Endodermal cell (in vitro differentiated cells): ENCODE measurements at regions not wholly inside any gene's neighbourhood (a gene's known extent, or its start where the extent isn't known, plus 50 kb on each side); places are given as distances from the start of the nearest gene placed in this dataset.

ENCODE experiments used
- DNase-seq: peaks from one replicate; pipeline ENCODE4 v3.0.0-alpha.2; 2017
- H3K27ac ChIP-seq: 2 replicates; pipeline ENCODE4 v1.5.1; 2013; ENCODE audit warnings: mild to moderate bottlenecking, low read depth, low read length, moderate library complexity
- H3K27me3 ChIP-seq: 2 replicates; pipeline ENCODE4 v1.6.1; 2013; ENCODE audit warnings: mild to moderate bottlenecking, low read length, moderate library complexity; ENCODE audit not compliant: insufficient read depth, control insufficient read depth, poor library complexity, severe bottlenecking
- H3K36me3 ChIP-seq: 2 replicates; pipeline ENCODE4 v1.7.0; 2013; ENCODE audit warnings: mild to moderate bottlenecking, low read length, moderate library complexity; ENCODE audit not compliant: control insufficient read depth, insufficient read depth
- H3K4me1 ChIP-seq: one replicate; pipeline ENCODE4 v1.7.0; 2013; ENCODE audit warnings: low read length; ENCODE audit not compliant: control insufficient read depth, insufficient read depth
- H3K4me3 ChIP-seq: 2 replicates; pipeline ENCODE4 v1.5.1; 2013; ENCODE audit warnings: mild to moderate bottlenecking, low read length, moderate library complexity
- H3K9ac ChIP-seq: 2 replicates; pipeline ENCODE4 v1.6.1; 2013; ENCODE audit warnings: mild to moderate bottlenecking, low read length, moderate library complexity; ENCODE audit not compliant: poor library complexity, severe bottlenecking; ENCODE audit errors: extremely low read depth
- H3K9me3 ChIP-seq: 2 replicates; pipeline ENCODE4 v1.6.1; 2013; ENCODE audit warnings: mild to moderate bottlenecking, low read length, moderate library complexity; ENCODE audit not compliant: control insufficient read depth
- H3K27ac Mint-ChIP-seq: 2 replicates; pipeline ENCODE4 v1.8.0; 2020; ENCODE audit warnings: mixed read lengths
- H3K27me3 Mint-ChIP-seq: 2 replicates; pipeline ENCODE4 v1.8.0; 2021; ENCODE audit warnings: mild to moderate bottlenecking, mixed read lengths; ENCODE audit not compliant: insufficient read depth
- H3K36me3 Mint-ChIP-seq: 2 replicates; pipeline ENCODE4 v1.8.0; 2020; ENCODE audit warnings: low read depth, mixed read lengths
- H3K4me1 Mint-ChIP-seq: 2 replicates; pipeline ENCODE4 v1.8.0; 2020; ENCODE audit warnings: mixed read lengths
- H3K4me3 Mint-ChIP-seq: 2 replicates; pipeline ENCODE4 v1.8.0; 2020; ENCODE audit warnings: mild to moderate bottlenecking, moderate library complexity, mixed read lengths
- H3K9me3 Mint-ChIP-seq: 2 replicates; pipeline ENCODE4 v1.8.0; 2020; ENCODE audit warnings: mild to moderate bottlenecking, mixed read lengths
- CTCF ChIP-seq: fragments of 200-600 bp; sonication (generic); conservative IDR thresholded peaks from 2 replicates; pipeline ENCODE4 v1.5.0; 2021; ENCODE audit warnings: antibody characterized with exemption, mild to moderate bottlenecking
- WGBS, 2 experiments: methylation state at CpG; one replicate each; pipeline versions ENCODE4 v1.1.5 to v1.1.7; 2013; ENCODE audit warnings: missing lambda C conversion rate in 2 of 2, mixed read lengths in 1 of 2; ENCODE audit not compliant: insufficient coverage in 1 of 2, insufficient read length in 1 of 2; 5-methylcytosine and 5-hydroxymethylcytosine counted together

- 100% methylated on average over 1 of the region's 1 CpG for WGBS, 2 experiments
- no peak overlapping the region for H3K27ac ChIP-seq
- H3K27me3 ChIP-seq, result no peaks in the 10 kb centered on the region
- no peaks in the 10 kb centered on the region for H3K36me3 ChIP-seq
- no peak overlapping the region for H3K9ac ChIP-seq
- Mint-ChIP-seq H3K4me3 (no peak overlapping the region), H3K36me3 (no peaks in the 10 kb centered on the region), H3K4me1 (no peaks in the 10 kb centered on the region), H3K27ac (no peak overlapping the region), H3K9me3 (no peaks in the 10 kb centered on the region), H3K27me3 (no peaks in the 10 kb centered on the region)
- TF ChIP-seq CTCF, result no peak
- H3K9me3 ChIP-seq, result no peaks in the 10 kb centered on the region
- no peak for DNase-seq
- H3K4me1 ChIP-seq, result no peaks in the 10 kb centered on the region
- no peak overlapping the region for H3K4me3 ChIP-seq
Measured at GRCh38 chr20:52704553-52704952, 267.6 kb upstream of the TSHZ2 start.

GRCh38 chr20:52688345-52688744, 283.8 kb upstream of the TSHZ2 start:
- H3K27me3 Mint-ChIP-seq, result peaks cover 52% of the 10 kb centered on the region
- no peak overlapping the region for H3K4me3 Mint-ChIP-seq
- H3K4me1 ChIP-seq, result no peaks in the 10 kb centered on the region
- no peak overlapping the region for H3K27ac Mint-ChIP-seq
- no peak overlapping the region for H3K9ac ChIP-seq
- peaks cover 18% of the 10 kb centered on the region for H3K27me3 ChIP-seq
- H3K36me3 Mint-ChIP-seq, result no peaks in the 10 kb centered on the region
- H3K9me3 ChIP-seq, result no peaks in the 10 kb centered on the region
- no peaks in the 10 kb centered on the region for H3K36me3 ChIP-seq
- no peak for DNase-seq
- H3K4me3 ChIP-seq, result no peak overlapping the region
- H3K4me1 Mint-ChIP-seq, result no peaks in the 10 kb centered on the region
- WGBS, 2 experiments, result 91 to 93% methylated on average over 2 of the region's 2 CpGs
- no peak overlapping the region for H3K27ac ChIP-seq
- no peak for TF ChIP-seq CTCF
- H3K9me3 Mint-ChIP-seq, result no peaks in the 10 kb centered on the region

GRCh38 chr20:52684905-52685304, 287.3 kb upstream of the TSHZ2 start:
- peaks cover 5% of the 10 kb centered on the region for H3K9me3 Mint-ChIP-seq
- TF ChIP-seq CTCF, result no peak
- H3K4me1 Mint-ChIP-seq, result peaks cover 2% of the 10 kb centered on the region
- DNase-seq, result no peak
- H3K9me3 ChIP-seq, result no peaks in the 10 kb centered on the region
- WGBS, 2 experiments, result 83 to 88% methylated on average over 1 to 5 of the region's 5 CpGs
- H3K4me3 ChIP-seq, result no peak overlapping the region
- peaks cover 28% of the 10 kb centered on the region for H3K27me3 ChIP-seq
- H3K27ac ChIP-seq, result no peak overlapping the region
- H3K36me3 Mint-ChIP-seq, result no peaks in the 10 kb centered on the region
- no peaks in the 10 kb centered on the region for H3K4me1 ChIP-seq
- H3K27me3 Mint-ChIP-seq, result peaks cover 53% of the 10 kb centered on the region
- no peak overlapping the region for H3K27ac Mint-ChIP-seq
- H3K4me3 Mint-ChIP-seq, result no peak overlapping the region
- H3K36me3 ChIP-seq, result no peaks in the 10 kb centered on the region
- H3K9ac ChIP-seq, result no peak overlapping the region
